C4-2B (cell line): ENCODE measurements at regions not wholly inside any gene's neighbourhood (a gene's known extent, or its start where the extent isn't known, plus 50 kb on each side); places are given as distances from the start of the nearest gene placed in this dataset.

ENCODE experiments used
- ZFX ChIP-seq: fragments of 450-650 bp; IDR thresholded peaks from 2 replicates; pipeline ENCODE4 v1.6.1; 2017
- TF ChIP-seq, protein P1 (sequence below): fragments of 450-650 bp; conservative IDR thresholded peaks from 2 replicates; pipeline ENCODE4 v1.5.1; 2017; ENCODE audit warnings: mild to moderate bottlenecking

- TF ChIP-seq, protein P1, sequence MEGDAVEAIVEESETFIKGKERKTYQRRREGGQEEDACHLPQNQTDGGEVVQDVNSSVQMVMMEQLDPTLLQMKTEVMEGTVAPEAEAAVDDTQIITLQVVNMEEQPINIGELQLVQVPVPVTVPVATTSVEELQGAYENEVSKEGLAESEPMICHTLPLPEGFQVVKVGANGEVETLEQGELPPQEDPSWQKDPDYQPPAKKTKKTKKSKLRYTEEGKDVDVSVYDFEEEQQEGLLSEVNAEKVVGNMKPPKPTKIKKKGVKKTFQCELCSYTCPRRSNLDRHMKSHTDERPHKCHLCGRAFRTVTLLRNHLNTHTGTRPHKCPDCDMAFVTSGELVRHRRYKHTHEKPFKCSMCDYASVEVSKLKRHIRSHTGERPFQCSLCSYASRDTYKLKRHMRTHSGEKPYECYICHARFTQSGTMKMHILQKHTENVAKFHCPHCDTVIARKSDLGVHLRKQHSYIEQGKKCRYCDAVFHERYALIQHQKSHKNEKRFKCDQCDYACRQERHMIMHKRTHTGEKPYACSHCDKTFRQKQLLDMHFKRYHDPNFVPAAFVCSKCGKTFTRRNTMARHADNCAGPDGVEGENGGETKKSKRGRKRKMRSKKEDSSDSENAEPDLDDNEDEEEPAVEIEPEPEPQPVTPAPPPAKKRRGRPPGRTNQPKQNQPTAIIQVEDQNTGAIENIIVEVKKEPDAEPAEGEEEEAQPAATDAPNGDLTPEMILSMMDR, result no peak
- no peak for TF ChIP-seq ZFX
Observed at GRCh38 chr5:171640480-171640879, 145.1 kb upstream of the SMIM23 start.
